Uterus (tissue), 3 donors: ENCODE measurements at regions not wholly inside any gene's neighbourhood (a gene's known extent, or its start where the extent isn't known, plus 50 kb on each side); places are given as distances from the start of the nearest gene placed in this dataset.

Experiments used
- DNase-seq, 2 donors: peaks; one replicate each; pipeline ENCODE4 v3.0.0-alpha.2; 2019 to 2020
- H3K27ac ChIP-seq, 2 donors: fragments of 200-600 bp; sonication (generic); 1 replicate in 1 of 2; 2 replicates in 1 of 2; pipeline ENCODE4 v1.5.1; 2016 to 2018
- H3K27me3 ChIP-seq, 2 donors: fragments of 200-600 bp; sonication (generic); one replicate each; pipeline ENCODE4 v1.5.1; 2018 to 2019; ENCODE audit warnings: control low read depth in 1 of 2
- H3K36me3 ChIP-seq, 2 donors: fragments of 200-600 bp; sonication (generic); one replicate each; pipeline ENCODE4 v1.5.1; 2019; ENCODE audit warnings: control low read depth in 1 of 2
- H3K4me1 ChIP-seq, 2 donors: fragments of 200-600 bp; sonication (generic); one replicate each; pipeline ENCODE4 v1.5.1; 2018 to 2019; ENCODE audit warnings: control low read depth in 1 of 2
- H3K4me3 ChIP-seq, 2 donors: fragments of 200-600 bp; sonication (generic); 1 replicate in 1 of 2; 2 replicates in 1 of 2; pipeline ENCODE4 v1.5.1; 2018 to 2019; ENCODE audit warnings: mild to moderate bottlenecking in 1 of 2
- H3K9me3 ChIP-seq, 2 donors: fragments of 200-600 bp; sonication (generic); one replicate each; pipeline ENCODE4 v1.5.1; 2019; ENCODE audit warnings: control low read depth in 1 of 2
- CTCF ChIP-seq, 4 experiments: fragments of 200-600 bp in 2 of 4; fragments of 450-650 bp in 2 of 4; sonication (generic) in 2 of 4; IDR thresholded peaks; one replicate each; pipeline ENCODE4 v1.5.1; 2016 to 2019; ENCODE audit warnings: antibody characterized with exemption in 4 of 4, mild to moderate bottlenecking in 2 of 4, moderate library complexity in 1 of 4
- POLR2A ChIP-seq, 2 donors: fragments of 450-650 bp; IDR thresholded peaks; one replicate each; pipeline ENCODE4 v1.6.1; 2016; ENCODE audit warnings: antibody characterized with exemption in 2 of 2, mild to moderate bottlenecking in 1 of 2, moderate library complexity in 1 of 2
- intact Hi-C: fragments of 100-400 bp; cut with DNase I; formaldehyde crosslinking; loops from one replicate; pipeline ENCODE4 v1.15.1; 2023; ENCODE audit warnings: low total_unique reads
- donor health status: DM: yes; HTN: yes; CAD: no.

- no peaks in the 10 kb centered on the region for H3K4me1 ChIP-seq
- no peaks in the 10 kb centered on the region for H3K27me3 ChIP-seq
- TF ChIP-seq POLR2A (IDR thresholded peaks at IDR 0.05): no peak
- no peak for TF ChIP-seq CTCF (IDR thresholded peaks at IDR 0.05)
- DNase-seq: no peak
- H3K4me3 ChIP-seq: no peak overlapping the region
- H3K36me3 ChIP-seq: no peaks in the 10 kb centered on the region
- no peak overlapping the region for H3K27ac ChIP-seq
- intact Hi-C loops: no loop called here
- H3K9me3 ChIP-seq: no peaks in the 10 kb centered on the region
Observed at GRCh38 chr7:10022957-10023356, 950.7 kb upstream of the PHF14 start.

GRCh38 chr7:10034843-10035556, 938.7 kb upstream of the PHF14 start:
- Histone ChIP-seq H3K36me3 (no peaks in the 10 kb centered on the region), H3K4me3 (no peak overlapping the region), H3K27me3 (no peaks in the 10 kb centered on the region), H3K4me1 (no peaks in the 10 kb centered on the region), H3K27ac (no peak overlapping the region), H3K9me3 (no peaks in the 10 kb centered on the region)
- intact Hi-C loops: no loop called here
- TF ChIP-seq POLR2A (IDR thresholded peaks at IDR 0.05) (no peak), CTCF (IDR thresholded peaks at IDR 0.05) (no peak)
- DNase-seq: no peak

GRCh38 chr7:10036693-10037092, 937.0 kb upstream of the PHF14 start:
- TF ChIP-seq POLR2A (IDR thresholded peaks at IDR 0.05): no peak
- no peak for TF ChIP-seq CTCF (IDR thresholded peaks at IDR 0.05)
- intact Hi-C loops: no loop called here
- H3K4me1 ChIP-seq: no peaks in the 10 kb centered on the region

GRCh38 chr7:10038351-10038750, 935.3 kb upstream of the PHF14 start:
- no peak overlapping the region for H3K27ac ChIP-seq
- intact Hi-C loops: no loop called here

More at GRCh38 chr7:10036693-10037092, 937.0 kb upstream of the PHF14 start:
- Histone ChIP-seq H3K36me3 (no peaks in the 10 kb centered on the region), H3K9me3 (no peaks in the 10 kb centered on the region), H3K4me3 (no peak overlapping the region), H3K27ac (no peak overlapping the region), H3K27me3 (no peaks in the 10 kb centered on the region)
- no peak for DNase-seq

More at GRCh38 chr7:10038351-10038750, 935.3 kb upstream of the PHF14 start:
- Histone ChIP-seq H3K9me3 (no peaks in the 10 kb centered on the region), H3K4me3 (no peak overlapping the region), H3K27me3 (no peaks in the 10 kb centered on the region), H3K4me1 (no peaks in the 10 kb centered on the region), H3K36me3 (no peaks in the 10 kb centered on the region)
- DNase-seq: no peak
- TF ChIP-seq POLR2A (IDR thresholded peaks at IDR 0.05): no peak
- no peak for TF ChIP-seq CTCF (IDR thresholded peaks at IDR 0.05)
